GM23338 (cell line): ENCODE measurements at regions not wholly inside any gene's neighbourhood (a gene's known extent, or its start where the extent isn't known, plus 50 kb on each side); places are given as distances from the start of the nearest gene placed in this dataset.

ENCODE experiments used
- ATAC-seq: fragments of 200-7000 bp; cut with Tn5 transposase; 3 replicates; pipeline ENCODE4 v1.9.1; 2020
- DNase-seq: peaks from one replicate; pipeline ENCODE4 v3.0.0-alpha.2; 2015; ENCODE audit warnings: low spot score
- H2AFZ ChIP-seq: fragments of 200-600 bp; sonication (generic); 2 replicates; pipeline ENCODE4 v1.8.0; 2016; ENCODE audit warnings: antibody characterized with exemption, mild to moderate bottlenecking, moderate library complexity
- H3F3A ChIP-seq: fragments of 200-600 bp; sonication (generic); replicated peaks from 2 replicates; pipeline ENCODE4 v1.8.0; 2017; ENCODE audit warnings: antibody characterized with exemption, mixed run types, low read depth
- H3K27ac ChIP-seq: fragments of 200-600 bp; sonication (generic); 2 replicates; pipeline ENCODE4 v1.6.1; 2016; ENCODE audit warnings: low read depth
- H3K27me3 ChIP-seq: fragments of 200-600 bp; sonication (generic); 2 replicates; pipeline ENCODE4 v1.8.0; 2016; ENCODE audit warnings: mild to moderate bottlenecking, mixed run types, moderate library complexity; ENCODE audit not compliant: insufficient read depth
- H3K36me3 ChIP-seq: fragments of 200-600 bp; sonication (generic); 2 replicates; pipeline ENCODE4 v1.8.0; 2016; ENCODE audit warnings: mild to moderate bottlenecking; ENCODE audit not compliant: insufficient read depth
- H3K4me1 ChIP-seq: fragments of 200-600 bp; sonication (generic); 2 replicates; pipeline ENCODE4 v1.8.0; 2016; ENCODE audit warnings: mild to moderate bottlenecking, moderate library complexity; ENCODE audit not compliant: insufficient read depth
- H3K4me2 ChIP-seq: fragments of 200-600 bp; sonication (generic); 2 replicates; pipeline ENCODE4 v1.7.1; 2017; ENCODE audit warnings: mixed run types
- H3K4me3 ChIP-seq: fragments of 200-600 bp; sonication (generic); 2 replicates; pipeline ENCODE4 v1.6.1; 2016; ENCODE audit warnings: mixed run types
- H3K79me2 ChIP-seq: fragments of 200-600 bp; sonication (generic); replicated peaks from 2 replicates; pipeline ENCODE4 v1.8.0; 2017; ENCODE audit warnings: mild to moderate bottlenecking; ENCODE audit not compliant: insufficient read depth
- H3K9me2 ChIP-seq: fragments of 200-600 bp; sonication (generic); 2 replicates; pipeline ENCODE4 v1.8.0; 2017; ENCODE audit not compliant: insufficient read depth
- H4K20me1 ChIP-seq: fragments of 200-600 bp; sonication (generic); replicated peaks from 2 replicates; pipeline ENCODE4 v1.8.0; 2017; ENCODE audit warnings: mild to moderate bottlenecking; ENCODE audit not compliant: insufficient read depth
- H3K27ac Mint-ChIP-seq: 2 replicates; pipeline ENCODE4 v1.8.0; 2020; ENCODE audit warnings: inconsistent platforms, mild to moderate bottlenecking, moderate library complexity, mixed read lengths
- H3K27me3 Mint-ChIP-seq: 3 replicates; pipeline ENCODE4 v1.8.0; 2022; ENCODE audit warnings: low read depth, mild to moderate bottlenecking, moderate library complexity, mixed read lengths, inconsistent platforms; ENCODE audit not compliant: insufficient read depth, poor library complexity
- H3K36me3 Mint-ChIP-seq: 3 replicates; pipeline ENCODE4 v1.8.0; 2021; ENCODE audit warnings: low read depth, mild to moderate bottlenecking, inconsistent platforms, moderate library complexity, mixed read lengths
- H3K4me1 Mint-ChIP-seq: 3 replicates; pipeline ENCODE4 v1.8.0; 2020; ENCODE audit warnings: mild to moderate bottlenecking, inconsistent platforms, mixed read lengths
- H3K4me3 Mint-ChIP-seq: 3 replicates; pipeline ENCODE4 v1.8.0; 2021; ENCODE audit warnings: moderate library complexity, mild to moderate bottlenecking, inconsistent platforms, mixed read lengths
- H3K9me3 Mint-ChIP-seq: 3 replicates; pipeline ENCODE4 v1.8.0; 2020; ENCODE audit warnings: moderate library complexity, mild to moderate bottlenecking, inconsistent platforms, mixed read lengths
- CREB1 ChIP-seq: fragments of 250-450 bp; sonication (Bioruptor Pico); IDR thresholded peaks from 2 replicates; pipeline ENCODE4 v1.5.0; 2020; ENCODE audit warnings: low read depth, mild to moderate bottlenecking, moderate library complexity
- EZH2 ChIP-seq: fragments of 200-600 bp; sonication (generic); IDR thresholded peaks from one replicate; pipeline ENCODE4 v1.8.0; 2017; ENCODE audit warnings: antibody characterized with exemption, mild to moderate bottlenecking, low read depth; ENCODE audit not compliant: unreplicated experiment
- EZH2phosphoT487 ChIP-seq: fragments of 200-600 bp; sonication (generic); IDR thresholded peaks from one replicate; pipeline ENCODE4 v1.8.1; 2018; ENCODE audit warnings: antibody characterized with exemption; ENCODE audit not compliant: unreplicated experiment
- JUNB ChIP-seq: IDR thresholded peaks from one replicate; pipeline ENCODE4 v1.6.1; 2016; ENCODE audit warnings: antibody characterized with exemption; ENCODE audit not compliant: unreplicated experiment
- POLR2AphosphoS5 ChIP-seq: IDR thresholded peaks from 2 replicates; pipeline ENCODE4 v1.6.1; 2016; ENCODE audit warnings: antibody characterized with exemption, low read depth
- STAT1 ChIP-seq: IDR thresholded peaks from one replicate; pipeline ENCODE4 v1.6.1; 2016; ENCODE audit warnings: antibody characterized with exemption; ENCODE audit not compliant: unreplicated experiment
- ZNF114 ChIP-seq: fragments of 250-450 bp; sonication (Bioruptor Pico); IDR thresholded peaks from 2 replicates; pipeline ENCODE4 v1.5.0; 2020; ENCODE audit warnings: mild to moderate bottlenecking, moderate library complexity
- ZNF331 ChIP-seq: fragments of 250-450 bp; sonication (Bioruptor Pico); IDR thresholded peaks from 2 replicates; pipeline ENCODE4 v1.5.0; 2020; ENCODE audit warnings: low read depth, mild to moderate bottlenecking, moderate library complexity
- TF ChIP-seq, protein P1 (sequence below): fragments of 250-450 bp; sonication (Bioruptor Pico); IDR thresholded peaks from 2 replicates; pipeline ENCODE4 v1.5.0; 2020; ENCODE audit warnings: mild to moderate bottlenecking, moderate library complexity
- TF ChIP-seq, protein P2 (sequence below), 2 experiments: fragments of 200-600 bp in 1 of 2; sonication (generic) in 1 of 2; conservative IDR thresholded peaks; 2 replicates each; pipeline versions ENCODE4 v1.5.1 to v1.6.1; 2016 to 2017; ENCODE audit warnings: antibody characterized with exemption in 2 of 2, low read depth in 2 of 2, mild to moderate bottlenecking in 2 of 2, moderate library complexity in 1 of 2

DNA sequence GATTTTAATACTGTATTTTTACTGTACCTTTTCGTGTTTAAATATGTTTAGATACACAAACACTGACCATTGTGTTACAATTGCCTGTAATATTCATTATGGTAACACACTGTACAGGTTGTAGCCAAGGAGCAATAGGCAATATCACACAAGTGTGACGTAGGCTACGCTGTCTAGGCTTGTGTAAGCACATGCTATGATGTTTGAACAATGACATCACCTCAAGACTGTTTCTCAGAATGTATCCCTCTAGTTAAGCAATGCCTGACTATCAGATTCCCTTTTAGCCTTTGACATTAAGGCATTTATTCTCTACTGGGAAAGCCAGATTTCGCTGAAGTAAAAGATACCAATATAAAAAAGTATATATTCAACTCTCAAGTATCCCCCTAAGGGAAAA is 66.2 kb downstream of the VCX3A start (continued):
- TF ChIP-seq, protein P1, sequence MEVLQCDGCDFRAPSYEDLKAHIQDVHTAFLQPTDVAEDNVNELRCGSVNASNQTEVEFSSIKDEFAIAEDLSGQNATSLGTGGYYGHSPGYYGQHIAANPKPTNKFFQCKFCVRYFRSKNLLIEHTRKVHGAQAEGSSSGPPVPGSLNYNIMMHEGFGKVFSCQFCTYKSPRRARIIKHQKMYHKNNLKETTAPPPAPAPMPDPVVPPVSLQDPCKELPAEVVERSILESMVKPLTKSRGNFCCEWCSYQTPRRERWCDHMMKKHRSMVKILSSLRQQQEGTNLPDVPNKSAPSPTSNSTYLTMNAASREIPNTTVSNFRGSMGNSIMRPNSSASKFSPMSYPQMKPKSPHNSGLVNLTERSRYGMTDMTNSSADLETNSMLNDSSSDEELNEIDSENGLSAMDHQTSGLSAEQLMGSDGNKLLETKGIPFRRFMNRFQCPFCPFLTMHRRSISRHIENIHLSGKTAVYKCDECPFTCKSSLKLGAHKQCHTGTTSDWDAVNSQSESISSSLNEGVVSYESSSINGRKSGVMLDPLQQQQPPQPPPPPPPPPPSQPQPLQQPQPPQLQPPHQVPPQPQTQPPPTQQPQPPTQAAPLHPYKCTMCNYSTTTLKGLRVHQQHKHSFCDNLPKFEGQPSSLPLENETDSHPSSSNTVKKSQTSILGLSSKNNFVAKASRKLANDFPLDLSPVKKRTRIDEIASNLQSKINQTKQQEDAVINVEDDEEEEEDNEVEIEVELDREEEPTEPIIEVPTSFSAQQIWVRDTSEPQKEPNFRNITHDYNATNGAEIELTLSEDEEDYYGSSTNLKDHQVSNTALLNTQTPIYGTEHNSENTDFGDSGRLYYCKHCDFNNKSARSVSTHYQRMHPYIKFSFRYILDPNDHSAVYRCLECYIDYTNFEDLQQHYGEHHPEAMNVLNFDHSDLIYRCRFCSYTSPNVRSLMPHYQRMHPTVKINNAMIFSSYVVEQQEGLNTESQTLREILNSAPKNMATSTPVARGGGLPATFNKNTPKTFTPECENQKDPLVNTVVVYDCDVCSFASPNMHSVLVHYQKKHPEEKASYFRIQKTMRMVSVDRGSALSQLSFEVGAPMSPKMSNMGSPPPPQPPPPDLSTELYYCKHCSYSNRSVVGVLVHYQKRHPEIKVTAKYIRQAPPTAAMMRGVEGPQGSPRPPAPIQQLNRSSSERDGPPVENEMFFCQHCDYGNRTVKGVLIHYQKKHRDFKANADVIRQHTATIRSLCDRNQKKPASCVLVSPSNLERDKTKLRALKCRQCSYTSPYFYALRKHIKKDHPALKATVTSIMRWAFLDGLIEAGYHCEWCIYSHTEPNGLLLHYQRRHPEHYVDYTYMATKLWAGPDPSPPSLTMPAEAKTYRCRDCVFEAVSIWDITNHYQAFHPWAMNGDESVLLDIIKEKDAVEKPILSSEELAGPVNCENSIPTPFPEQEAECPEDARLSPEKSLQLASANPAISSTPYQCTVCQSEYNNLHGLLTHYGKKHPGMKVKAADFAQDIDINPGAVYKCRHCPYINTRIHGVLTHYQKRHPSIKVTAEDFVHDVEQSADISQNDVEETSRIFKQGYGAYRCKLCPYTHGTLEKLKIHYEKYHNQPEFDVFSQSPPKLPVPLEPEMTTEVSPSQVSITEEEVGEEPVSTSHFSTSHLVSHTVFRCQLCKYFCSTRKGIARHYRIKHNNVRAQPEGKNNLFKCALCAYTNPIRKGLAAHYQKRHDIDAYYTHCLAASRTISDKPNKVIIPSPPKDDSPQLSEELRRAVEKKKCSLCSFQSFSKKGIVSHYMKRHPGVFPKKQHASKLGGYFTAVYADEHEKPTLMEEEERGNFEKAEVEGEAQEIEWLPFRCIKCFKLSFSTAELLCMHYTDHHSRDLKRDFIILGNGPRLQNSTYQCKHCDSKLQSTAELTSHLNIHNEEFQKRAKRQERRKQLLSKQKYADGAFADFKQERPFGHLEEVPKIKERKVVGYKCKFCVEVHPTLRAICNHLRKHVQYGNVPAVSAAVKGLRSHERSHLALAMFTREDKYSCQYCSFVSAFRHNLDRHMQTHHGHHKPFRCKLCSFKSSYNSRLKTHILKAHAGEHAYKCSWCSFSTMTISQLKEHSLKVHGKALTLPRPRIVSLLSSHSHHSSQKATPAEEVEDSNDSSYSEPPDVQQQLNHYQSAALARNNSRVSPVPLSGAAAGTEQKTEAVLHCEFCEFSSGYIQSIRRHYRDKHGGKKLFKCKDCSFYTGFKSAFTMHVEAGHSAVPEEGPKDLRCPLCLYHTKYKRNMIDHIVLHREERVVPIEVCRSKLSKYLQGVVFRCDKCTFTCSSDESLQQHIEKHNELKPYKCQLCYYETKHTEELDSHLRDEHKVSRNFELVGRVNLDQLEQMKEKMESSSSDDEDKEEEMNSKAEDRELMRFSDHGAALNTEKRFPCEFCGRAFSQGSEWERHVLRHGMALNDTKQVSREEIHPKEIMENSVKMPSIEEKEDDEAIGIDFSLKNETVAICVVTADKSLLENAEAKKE (CRISPR knock-in tag) = no peak
- no peak for TF ChIP-seq JUNB
- no peak for TF ChIP-seq CREB1 (CRISPR knock-in tag)
- TF ChIP-seq, protein P2, sequence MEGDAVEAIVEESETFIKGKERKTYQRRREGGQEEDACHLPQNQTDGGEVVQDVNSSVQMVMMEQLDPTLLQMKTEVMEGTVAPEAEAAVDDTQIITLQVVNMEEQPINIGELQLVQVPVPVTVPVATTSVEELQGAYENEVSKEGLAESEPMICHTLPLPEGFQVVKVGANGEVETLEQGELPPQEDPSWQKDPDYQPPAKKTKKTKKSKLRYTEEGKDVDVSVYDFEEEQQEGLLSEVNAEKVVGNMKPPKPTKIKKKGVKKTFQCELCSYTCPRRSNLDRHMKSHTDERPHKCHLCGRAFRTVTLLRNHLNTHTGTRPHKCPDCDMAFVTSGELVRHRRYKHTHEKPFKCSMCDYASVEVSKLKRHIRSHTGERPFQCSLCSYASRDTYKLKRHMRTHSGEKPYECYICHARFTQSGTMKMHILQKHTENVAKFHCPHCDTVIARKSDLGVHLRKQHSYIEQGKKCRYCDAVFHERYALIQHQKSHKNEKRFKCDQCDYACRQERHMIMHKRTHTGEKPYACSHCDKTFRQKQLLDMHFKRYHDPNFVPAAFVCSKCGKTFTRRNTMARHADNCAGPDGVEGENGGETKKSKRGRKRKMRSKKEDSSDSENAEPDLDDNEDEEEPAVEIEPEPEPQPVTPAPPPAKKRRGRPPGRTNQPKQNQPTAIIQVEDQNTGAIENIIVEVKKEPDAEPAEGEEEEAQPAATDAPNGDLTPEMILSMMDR (conservative IDR thresholded peaks at IDR 0.05; ENCODE audit: low read depth in 2 of 2) = no peak

DNA sequence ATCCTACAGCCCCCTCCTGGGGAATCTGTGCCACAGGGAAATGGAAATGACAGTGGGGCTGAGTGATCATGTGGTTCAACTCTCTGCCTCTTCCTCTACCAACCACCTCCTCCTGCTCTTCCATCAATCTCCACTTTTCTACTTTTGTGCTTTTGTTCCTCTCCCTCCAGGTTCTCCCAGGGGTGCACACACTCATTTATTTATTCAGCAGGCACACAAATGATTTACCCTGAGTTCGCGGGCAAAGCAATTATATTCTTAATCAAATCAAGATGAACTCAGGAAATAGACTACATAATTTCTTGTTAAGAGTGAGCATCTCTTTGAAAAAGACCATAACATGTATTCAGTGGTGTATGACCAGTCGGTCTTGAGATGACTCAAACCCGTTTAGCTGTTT is 69.2 kb downstream of the VCX3A start:
- Mint-ChIP-seq H3K27ac (no peak overlapping the region), H3K4me1 (peaks cover 23% of the 10 kb centered on the region), H3K36me3 (no peaks in the 10 kb centered on the region), H3K9me3 (no peaks in the 10 kb centered on the region), H3K4me3 (no peak overlapping the region), H3K27me3 (peaks cover 3% of the 10 kb centered on the region)
- Histone ChIP-seq H2AFZ (no peak overlapping the region), H3K27ac (no peak overlapping the region), H3K79me2 (no peaks in the 10 kb centered on the region), H3K9me2 (no peaks in the 10 kb centered on the region), H3K27me3 (no peaks in the 10 kb centered on the region), H3K4me2 (no peak overlapping the region), H3K4me1 (no peaks in the 10 kb centered on the region), H3K36me3 (no peaks in the 10 kb centered on the region), H3K4me3 (no peak overlapping the region), H4K20me1 (no peaks in the 10 kb centered on the region), H3F3A (no peaks in the 10 kb centered on the region)
- DNase-seq (no peak), ATAC-seq (no peak)
- TF ChIP-seq EZH2phosphoT487 (no peak), ZNF331 (CRISPR knock-in tag) (no peak), JUNB (no peak), STAT1 (no peak), EZH2 (no peak), POLR2AphosphoS5 (no peak), ZNF114 (CRISPR knock-in tag) (no peak)
- TF ChIP-seq, protein P2 (conservative IDR thresholded peaks at IDR 0.05; ENCODE audit: low read depth in 2 of 2) = no peak
